ENCODE measurements at regions not wholly inside any gene's neighbourhood (a gene's known extent, or its start where the extent isn't known, plus 50 kb on each side); places are given as distances from the start of the nearest gene placed in this dataset.

GRCh38 chr7:82593780-82594179, 150.2 kb upstream of the CACNA2D1 start (continued):
- TF ChIP-seq CTCF (conservative IDR thresholded peaks at IDR 0.05; ENCODE audit: low read depth in 2 of 2): no peak
- TF ChIP-seq EZH2 (IDR thresholded peaks at IDR 0.05; ENCODE audit: low read depth, unreplicated experiment): no peak
- TF ChIP-seq STAT1 (IDR thresholded peaks at IDR 0.05; ENCODE audit: unreplicated experiment): no peak
- TF ChIP-seq REST (IDR thresholded peaks at IDR 0.05; ENCODE audit: unreplicated experiment): no peak
- no peak for TF ChIP-seq CREB1 (CRISPR knock-in tag; IDR thresholded peaks at IDR 0.05; ENCODE audit: low read depth)
- TF ChIP-seq EZH2phosphoT487 (IDR thresholded peaks at IDR 0.05; ENCODE audit: unreplicated experiment): no peak
- TF ChIP-seq JUNB (IDR thresholded peaks at IDR 0.05; ENCODE audit: unreplicated experiment): no peak

GRCh38 chr7:82592416-82592815, 148.8 kb upstream of the CACNA2D1 start:
- H3K27me3 Mint-ChIP-seq (ENCODE audit: insufficient read depth, low read depth, poor library complexity): no peaks in the 10 kb centered on the region
- no peaks in the 10 kb centered on the region for H3K79me2 ChIP-seq (replicated peaks; ENCODE audit: insufficient read depth)
- no peaks in the 10 kb centered on the region for H3K27me3 ChIP-seq (ENCODE audit: insufficient read depth)
- H4K20me1 ChIP-seq (replicated peaks; ENCODE audit: insufficient read depth): no peaks in the 10 kb centered on the region
- peaks cover 5% of the 10 kb centered on the region; the same call in 1 of the 2 replicates for H3K4me1 ChIP-seq (ENCODE audit: insufficient read depth)
- H3K4me3 Mint-ChIP-seq: no peak overlapping the region
- DNase-seq (ENCODE audit: low spot score) (no peak), ATAC-seq (no peak)
- H3K27ac ChIP-seq (ENCODE audit: low read depth): no peak overlapping the region
- no peaks in the 10 kb centered on the region for H3F3A ChIP-seq (replicated peaks; ENCODE audit: low read depth)
- H3K36me3 Mint-ChIP-seq (ENCODE audit: low read depth): no peaks in the 10 kb centered on the region
- no peaks in the 10 kb centered on the region for H3K9me2 ChIP-seq (ENCODE audit: insufficient read depth)
- no peak overlapping the region for H3K27ac Mint-ChIP-seq
- peaks cover 15% of the 10 kb centered on the region; the same call in 2 of the 3 replicates for H3K4me1 Mint-ChIP-seq
- H3K9me3 Mint-ChIP-seq: no peaks in the 10 kb centered on the region
- H3K36me3 ChIP-seq (ENCODE audit: insufficient read depth): no peaks in the 10 kb centered on the region
- no peak overlapping the region for H3K4me2 ChIP-seq
- no peak overlapping the region for H3K4me3 ChIP-seq
- TF ChIP-seq ETS1 (IDR thresholded peaks at IDR 0.05) (no peak), ZNF114 (CRISPR knock-in tag; IDR thresholded peaks at IDR 0.05) (no peak), ZNF462 (CRISPR knock-in tag; IDR thresholded peaks at IDR 0.05) (no peak), JUNB (IDR thresholded peaks at IDR 0.05; ENCODE audit: unreplicated experiment) (no peak)
- no peak overlapping the region for H2AFZ ChIP-seq

Data from GM23338 (cell line).